HG03139 (cell line): ENCODE measurements at regions not wholly inside any gene's neighbourhood (a gene's known extent, or its start where the extent isn't known, plus 50 kb on each side); places are given as distances from the start of the nearest gene placed in this dataset.

Experiments
- ATAC-seq: cut with Tn5 transposase; IDR thresholded peaks from one replicate; pipeline ENCODE4 v1.9.1; 2021; ENCODE audit not compliant: unreplicated experiment

- ATAC-seq: no peak
Observed at GRCh38 chr4:20627866-20628265, 72.4 kb upstream of the PACRGL start.

GRCh38 chr4:20629186-20630106 is 70.8 kb upstream of the PACRGL start:
- ATAC-seq: no peak

GRCh38 chr4:20638825-20639224 is 61.4 kb upstream of the PACRGL start:
- ATAC-seq: no peak

GRCh38 chr4:20639346-20639745 is 60.9 kb upstream of the PACRGL start:
- ATAC-seq: no peak

- no peak for ATAC-seq
Observed at GRCh38 chr4:20640989-20641388, 59.3 kb upstream of the PACRGL start.

- ATAC-seq: no peak
Observed at GRCh38 chr4:20641976-20642375, 58.3 kb upstream of the PACRGL start.

- ATAC-seq: no peak
Observed at GRCh38 chr4:20643631-20644030, 56.6 kb upstream of the PACRGL start.

- no peak for ATAC-seq
Observed at GRCh38 chr4:20645236-20645635, 55.0 kb upstream of the PACRGL start.

GRCh38 chr4:20646287-20646686 is 54.0 kb upstream of the PACRGL start:
- ATAC-seq: no peak
